ENCODE measurements at regions not wholly inside any gene's neighbourhood (a gene's known extent, or its start where the extent isn't known, plus 50 kb on each side); places are given as distances from the start of the nearest gene placed in this dataset.

GRCh38 chr12:107845980-107846659, 71.6 kb downstream of the ASCL4 start (continued):
- TF ChIP-seq, protein P1, sequence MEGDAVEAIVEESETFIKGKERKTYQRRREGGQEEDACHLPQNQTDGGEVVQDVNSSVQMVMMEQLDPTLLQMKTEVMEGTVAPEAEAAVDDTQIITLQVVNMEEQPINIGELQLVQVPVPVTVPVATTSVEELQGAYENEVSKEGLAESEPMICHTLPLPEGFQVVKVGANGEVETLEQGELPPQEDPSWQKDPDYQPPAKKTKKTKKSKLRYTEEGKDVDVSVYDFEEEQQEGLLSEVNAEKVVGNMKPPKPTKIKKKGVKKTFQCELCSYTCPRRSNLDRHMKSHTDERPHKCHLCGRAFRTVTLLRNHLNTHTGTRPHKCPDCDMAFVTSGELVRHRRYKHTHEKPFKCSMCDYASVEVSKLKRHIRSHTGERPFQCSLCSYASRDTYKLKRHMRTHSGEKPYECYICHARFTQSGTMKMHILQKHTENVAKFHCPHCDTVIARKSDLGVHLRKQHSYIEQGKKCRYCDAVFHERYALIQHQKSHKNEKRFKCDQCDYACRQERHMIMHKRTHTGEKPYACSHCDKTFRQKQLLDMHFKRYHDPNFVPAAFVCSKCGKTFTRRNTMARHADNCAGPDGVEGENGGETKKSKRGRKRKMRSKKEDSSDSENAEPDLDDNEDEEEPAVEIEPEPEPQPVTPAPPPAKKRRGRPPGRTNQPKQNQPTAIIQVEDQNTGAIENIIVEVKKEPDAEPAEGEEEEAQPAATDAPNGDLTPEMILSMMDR (conservative IDR thresholded peaks at IDR 0.05; ENCODE audit: low read depth, low read length), result no peak
- TF ChIP-seq BHLHE40 (IDR thresholded peaks at IDR 0.05; ENCODE audit: low read depth, low read length), result no peak
- no peak for TF ChIP-seq SMC3 (IDR thresholded peaks at IDR 0.05; ENCODE audit: low read depth, low read length)

DNA sequence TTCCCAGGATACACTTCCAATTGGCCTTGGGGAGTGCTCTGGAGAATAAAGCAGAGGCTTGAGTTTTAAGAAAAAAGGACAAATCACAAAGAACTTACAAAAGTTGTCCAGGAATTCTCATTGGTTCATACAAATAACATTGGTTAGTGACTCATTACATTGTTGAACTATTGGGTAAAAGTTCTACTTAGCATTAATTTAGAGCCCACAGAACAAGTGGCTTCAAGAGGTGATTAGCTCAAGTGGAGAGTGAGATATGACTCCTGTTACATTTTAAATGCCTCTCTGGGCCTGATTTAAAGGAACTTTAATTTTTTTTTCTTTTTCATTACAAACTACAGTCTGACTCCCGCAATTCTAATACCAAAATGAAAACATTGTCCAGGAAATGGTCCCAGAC, 72.9 kb downstream of the ASCL4 start:
- POLR2A ChIA-PET (ENCODE audit: unreplicated experiment), result no interaction called here
- no peak for TF ChIP-seq POLR2A (IDR thresholded peaks at IDR 0.05; ENCODE audit: low read depth, low read length)
- no peak for TF ChIP-seq ELK1 (IDR thresholded peaks at IDR 0.05; ENCODE audit: borderline replicate concordance, low read depth, low read length)
- TF ChIP-seq CHD1 (IDR thresholded peaks at IDR 0.05; ENCODE audit: low read depth, low read length), result no peak
- TF ChIP-seq RAD21 (IDR thresholded peaks at IDR 0.05; ENCODE audit: low read length), result no peak
- no peak for TF ChIP-seq MXI1 (IDR thresholded peaks at IDR 0.05; ENCODE audit: borderline replicate concordance, low read depth, low read length)
- TF ChIP-seq USF2 (IDR thresholded peaks at IDR 0.05; ENCODE audit: low read depth, low read length), result no peak
- TF ChIP-seq, protein P1 (conservative IDR thresholded peaks at IDR 0.05; ENCODE audit: low read depth, low read length), result no peak
- TF ChIP-seq MAFK (IDR thresholded peaks at IDR 0.05; ENCODE audit: low read depth, low read length), result no peak

More for the DNA sequence above, 72.9 kb downstream of the ASCL4 start:
- no peak overlapping the region for H2BK5ac ChIP-seq (ENCODE audit: low read depth, low read length, poor library complexity, severe bottlenecking)
- dilution Hi-C loops (cut with HindIII; ENCODE audit: low sequenced_read_pairs, unreplicated experiment), result no loop called here
- no peak for ATAC-seq (ENCODE audit: low read depth)
- H2BK15ac ChIP-seq (ENCODE audit: low read depth, low read length), result no peak overlapping the region
- DNase-seq, result no peak
- no peaks in the 10 kb centered on the region for H3K79me1 ChIP-seq (ENCODE audit: low read depth in 1 of 2, low read length in 2 of 2)
- no peak overlapping the region for H2AK5ac ChIP-seq (ENCODE audit: low read depth, low read length)
- no peak overlapping the region for H3K14ac ChIP-seq (replicated peaks; ENCODE audit: low read depth, low read length)
- no peak overlapping the region for H2AFZ ChIP-seq (replicated peaks; ENCODE audit: low read length, poor library complexity)
- no peaks in the 10 kb centered on the region for H3K4me1 ChIP-seq (ENCODE audit: control insufficient read depth, insufficient read depth, low read length)
- H3K18ac ChIP-seq (ENCODE audit: low read depth, low read length), result no peak overlapping the region
- in situ Hi-C loops (cut with MboI; ENCODE audit: low sequenced_read_pairs), result no loop called here
- H4K5ac ChIP-seq (ENCODE audit: low read depth, low read length), result no peak overlapping the region
- no peak overlapping the region for H2BK120ac ChIP-seq (ENCODE audit: low read depth, low read length)
- no peaks in the 10 kb centered on the region for H3K36me3 ChIP-seq (ENCODE audit: control insufficient read depth, insufficient read depth, low read length)
- H3K9me3 ChIP-seq (ENCODE audit: control insufficient read depth, insufficient read depth, low read length), result no peaks in the 10 kb centered on the region
- H3K4ac ChIP-seq (ENCODE audit: low read depth, low read length), result no peak overlapping the region
- no peak overlapping the region for H4K91ac ChIP-seq (ENCODE audit: insufficient read depth, low read depth, low read length)
- intact Hi-C loops (cut with micrococcal nuclease), result no loop called here
- no peaks in the 10 kb centered on the region for H4K20me1 ChIP-seq (ENCODE audit: insufficient read depth, low read length)
- H3K27me3 ChIP-seq (ENCODE audit: control insufficient read depth, insufficient read depth, low read length), result peaks cover 36% of the 10 kb centered on the region
- BruUV-seq (replicated peaks), result no TSS peak
- no peak overlapping the region for H3K23ac ChIP-seq (ENCODE audit: low read depth, low read length)
- H3K4me2 ChIP-seq (ENCODE audit: low read depth, low read length), result no peak overlapping the region
- H3K27ac ChIP-seq (ENCODE audit: insufficient read depth, low read length), result no peak overlapping the region
- CTCF ChIA-PET, result interaction anchor here (0.6 kb wide), 1 partner anchor 37 kb away, joined by 3 read pairs; no protein-coding TSS in a partner anchor
- H2BK20ac ChIP-seq (ENCODE audit: low read depth, low read length), result no peak overlapping the region
- no peak overlapping the region for H2AK9ac ChIP-seq (replicated peaks; ENCODE audit: low read depth, low read length, poor library complexity)
- 29% methylated on average over 1 of the region's 1 CpG; no CpG with 5 or more reads in 1 of the 2 experiments for WGBS, 2 experiments (ENCODE audit: extremely low coverage in 2 of 2, insufficient read length in 1 of 2)
- no peaks in the 10 kb centered on the region for H3K9me1 ChIP-seq (ENCODE audit: insufficient read depth, low read length)
- no peak overlapping the region for H4K8ac ChIP-seq (ENCODE audit: low read depth in 2 of 2, low read length in 2 of 2)
- H3K4me3 ChIP-seq (ENCODE audit: insufficient read depth, low read depth, low read length), result no peak overlapping the region
- no peak overlapping the region for H3K9ac ChIP-seq (ENCODE audit: low read depth, low read length)
- no peak overlapping the region for H3K56ac ChIP-seq (ENCODE audit: extremely low read depth, insufficient read depth, low read length)

All from IMR-90 (cell line).